Medulla oblongata (tissue), 1 donor: ENCODE measurements at regions not wholly inside any gene's neighbourhood (a gene's known extent, or its start where the extent isn't known, plus 50 kb on each side); places are given as distances from the start of the nearest gene placed in this dataset.
A peak's percentile ranks its signal among the peaks of the same experiment; 100 is the strongest.
"Not testable (repeated sequence)": the region's sequence is repeated elsewhere in the genome, so short reads cannot be mapped to it uniquely, and the experiment has no call there.

Experiments used
- DNase-seq: peaks from one replicate; pipeline ENCODE4 v3.0.0-alpha.2; 2015; ENCODE audit errors: extremely low spot score

DNA sequence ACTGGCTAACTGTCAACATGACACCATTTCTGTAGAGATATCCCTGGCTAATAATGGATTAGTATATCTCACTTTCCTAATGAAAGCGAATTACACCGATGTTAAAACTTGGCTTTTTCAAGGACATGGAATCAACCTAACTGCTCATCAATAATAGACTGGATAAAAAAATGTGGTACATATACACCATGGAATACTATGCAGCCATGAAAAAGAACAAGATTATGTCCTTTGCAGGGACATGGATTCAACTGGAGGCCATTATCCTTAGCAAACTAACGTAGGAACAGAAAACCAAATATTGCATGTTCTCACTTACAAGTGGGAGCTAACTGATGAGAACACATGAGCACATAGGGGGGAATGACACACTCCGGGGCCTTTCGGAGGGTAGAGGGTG, 62.6 kb downstream of the ZIC1 start:
- DNase-seq, result no peak

DNA sequence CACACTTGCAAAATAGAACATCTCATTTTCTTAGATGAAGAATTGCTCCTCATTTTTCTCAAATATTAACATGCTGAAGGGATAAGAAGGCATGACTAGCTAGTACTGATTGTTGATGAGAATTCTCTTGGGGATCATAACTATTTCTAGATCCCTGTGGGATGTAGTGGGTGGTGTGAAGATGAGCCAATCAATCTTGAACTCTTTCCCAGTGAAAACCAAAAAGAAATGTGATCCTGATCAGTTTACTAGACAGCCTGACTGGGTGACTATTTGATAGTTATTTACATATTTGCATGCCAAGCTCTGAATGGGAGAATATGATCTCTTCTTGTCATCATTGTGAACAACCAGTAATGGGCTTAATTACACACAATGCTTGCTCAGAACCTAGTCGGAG, 63.7 kb downstream of the ZIC1 start:
- DNase-seq, result no peak

DNA sequence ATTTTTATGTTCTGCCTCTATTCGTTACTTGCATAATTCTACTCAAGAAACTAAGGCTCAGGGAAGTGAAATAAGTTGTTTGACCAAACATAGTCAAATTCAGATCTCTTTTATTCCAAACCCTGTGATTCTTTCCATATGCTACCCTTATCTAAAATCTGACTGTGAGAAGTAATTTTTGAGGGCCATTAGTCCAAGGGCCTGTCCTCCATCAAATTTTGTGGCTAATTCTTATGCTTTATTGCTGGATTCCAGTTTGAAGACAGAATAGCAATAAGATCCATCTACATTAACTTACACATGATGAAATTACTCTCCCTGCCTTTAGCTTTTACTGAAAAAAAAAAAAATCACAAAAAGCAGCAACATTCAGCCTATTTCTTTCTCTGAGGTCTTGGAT, 74.0 kb downstream of the ZIC1 start:
- DNase-seq, result no peak

DNA sequence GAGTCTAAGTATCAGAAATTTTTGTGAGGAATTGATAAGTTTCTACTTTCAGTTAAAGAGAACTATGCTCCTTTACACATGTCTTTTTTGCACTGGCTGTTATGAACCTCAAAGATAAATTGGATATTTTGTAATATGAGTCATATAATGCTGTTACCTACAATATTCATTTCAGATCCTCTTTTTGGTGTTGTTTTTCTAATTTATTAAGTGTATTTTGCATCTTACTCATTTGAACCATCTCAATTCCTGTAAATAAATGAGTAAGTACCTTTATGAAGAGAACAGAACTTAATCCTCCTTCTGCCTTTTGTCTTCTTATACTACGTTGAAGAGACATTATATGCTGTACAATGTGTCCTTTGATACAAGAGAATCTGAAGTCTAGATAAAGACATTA, 74.4 kb downstream of the ZIC1 start:
- no peak for DNase-seq

DNA sequence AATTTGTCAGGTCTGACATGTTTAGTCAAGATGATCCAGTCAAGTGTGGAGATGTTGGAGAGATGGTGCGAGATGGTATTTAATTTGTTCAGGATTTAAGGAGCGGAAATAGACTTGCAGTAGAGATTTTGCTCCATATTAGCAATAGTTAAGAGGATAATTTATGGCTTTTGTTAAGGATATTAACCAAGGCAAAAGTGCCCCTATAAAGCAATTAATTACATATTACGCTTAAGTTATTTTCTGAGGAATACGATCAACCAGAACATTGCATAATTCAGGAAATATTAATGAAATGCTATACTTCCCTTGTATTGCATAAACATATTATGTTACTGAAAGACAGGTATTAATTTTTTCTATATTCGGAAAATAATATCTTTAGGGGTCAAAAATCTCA, 83.9 kb downstream of the ZIC1 start:
- DNase-seq, result no peak

DNA sequence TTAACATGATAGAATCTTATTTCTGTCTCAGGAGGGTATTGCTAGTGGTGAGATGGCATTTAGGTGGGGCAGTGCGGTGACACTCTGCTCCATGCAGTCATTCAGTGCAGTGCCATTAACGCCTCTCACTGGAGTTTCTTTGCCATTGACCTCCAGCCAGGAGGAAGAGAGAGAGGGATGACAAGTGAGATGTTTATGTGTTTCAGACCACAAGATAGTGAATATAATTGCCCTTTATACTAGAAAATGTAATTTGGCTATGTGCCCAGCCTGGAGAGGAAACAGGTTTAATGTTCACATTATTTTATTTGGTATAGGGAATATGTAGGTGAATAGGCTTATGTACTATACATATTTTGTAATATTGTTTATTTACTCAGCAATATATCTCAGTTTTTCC, 84.5 kb downstream of the ZIC1 start:
- no peak for DNase-seq

DNA sequence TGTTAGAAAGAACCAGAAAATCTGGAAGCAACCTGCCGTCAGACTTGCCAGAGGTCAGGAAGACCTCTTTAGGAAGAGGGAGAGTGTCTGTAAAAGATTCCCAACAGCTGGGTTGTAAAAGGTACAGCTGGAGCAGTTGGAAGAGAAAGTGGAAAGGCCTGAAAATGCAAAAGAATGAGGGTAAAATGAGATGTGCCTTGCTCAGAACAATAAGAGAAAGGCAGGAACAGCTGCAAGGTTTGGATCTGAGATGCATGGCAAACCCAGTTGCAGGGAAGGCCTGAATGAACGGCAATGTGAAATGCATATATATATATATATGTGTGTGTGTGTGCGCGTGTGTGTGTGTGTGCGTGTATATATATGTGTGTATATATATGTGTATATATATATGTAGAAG, 88.1 kb downstream of the ZIC1 start:
- no peak for DNase-seq

DNA sequence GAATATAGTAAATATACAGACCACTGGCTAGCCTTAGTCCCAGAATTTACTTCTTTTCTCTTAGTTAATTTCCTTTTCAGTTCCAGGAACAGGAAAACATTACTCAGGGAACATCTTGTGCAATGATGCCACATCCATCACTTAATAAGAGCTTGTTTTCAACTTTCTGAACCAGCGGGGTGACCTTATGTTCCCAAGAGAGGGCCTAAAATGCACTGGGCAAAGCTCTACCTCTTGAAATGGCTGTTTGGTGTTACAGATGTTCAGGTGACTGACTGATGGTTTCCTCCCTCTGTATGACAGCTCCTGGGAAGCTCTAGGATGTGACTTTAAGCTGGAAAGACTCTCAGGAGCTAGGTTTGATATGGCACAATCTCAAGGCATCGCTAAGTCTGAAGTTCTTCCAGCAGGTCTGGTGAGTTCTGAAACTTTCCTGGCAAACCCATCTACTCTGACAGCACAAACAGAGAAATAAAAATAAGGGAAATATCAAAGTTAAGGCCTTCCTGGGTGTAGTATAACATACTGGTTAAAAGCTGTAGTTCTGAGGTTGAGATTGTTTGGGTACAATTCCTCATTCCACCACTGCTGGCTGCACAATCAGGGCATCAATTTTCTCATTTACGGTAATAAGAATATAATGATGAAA, 98.6 kb downstream of the ZIC1 start:
- peak; percentile 10 for DNase-seq

DNA sequence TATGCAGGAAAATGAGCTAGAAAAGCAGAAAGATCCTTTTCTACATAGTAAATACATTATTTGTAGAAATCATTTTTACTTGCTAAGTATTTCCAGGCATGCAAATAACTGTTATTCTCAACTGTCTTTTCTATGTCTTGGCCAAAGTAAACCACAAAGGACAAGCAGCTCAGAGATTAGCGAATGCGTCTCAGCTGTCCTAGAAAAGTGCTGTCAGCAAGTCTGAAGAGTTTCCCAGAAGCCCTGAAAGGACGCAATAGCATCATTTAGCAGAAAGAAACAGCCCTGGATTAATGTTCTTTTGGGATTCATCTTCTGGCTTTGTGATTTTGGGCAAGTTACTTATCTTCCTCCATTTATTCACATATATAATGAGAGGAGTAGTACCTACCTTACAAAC, 100.3 kb downstream of the ZIC1 start:
- DNase-seq, result peak; percentile 8

DNA sequence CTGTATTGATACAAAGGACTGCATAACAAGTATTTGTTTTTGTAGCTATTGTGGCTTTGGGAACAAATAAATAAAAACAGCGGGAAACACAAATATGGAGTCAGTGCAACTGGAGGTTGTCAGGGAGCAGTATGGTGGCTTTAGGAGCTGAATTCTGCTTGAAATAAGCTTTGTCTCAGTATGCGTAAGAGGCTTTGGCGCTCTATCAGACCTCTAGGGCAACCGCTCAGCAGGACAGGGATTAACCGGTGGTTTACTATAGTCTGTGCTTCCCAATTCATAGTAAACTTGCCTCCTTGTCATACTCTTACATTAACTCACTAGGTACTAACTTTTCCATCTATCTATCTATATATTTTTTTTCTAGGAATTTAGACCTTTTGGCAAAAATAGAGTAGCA, 104.6 kb downstream of the ZIC1 start:
- no peak for DNase-seq

DNA sequence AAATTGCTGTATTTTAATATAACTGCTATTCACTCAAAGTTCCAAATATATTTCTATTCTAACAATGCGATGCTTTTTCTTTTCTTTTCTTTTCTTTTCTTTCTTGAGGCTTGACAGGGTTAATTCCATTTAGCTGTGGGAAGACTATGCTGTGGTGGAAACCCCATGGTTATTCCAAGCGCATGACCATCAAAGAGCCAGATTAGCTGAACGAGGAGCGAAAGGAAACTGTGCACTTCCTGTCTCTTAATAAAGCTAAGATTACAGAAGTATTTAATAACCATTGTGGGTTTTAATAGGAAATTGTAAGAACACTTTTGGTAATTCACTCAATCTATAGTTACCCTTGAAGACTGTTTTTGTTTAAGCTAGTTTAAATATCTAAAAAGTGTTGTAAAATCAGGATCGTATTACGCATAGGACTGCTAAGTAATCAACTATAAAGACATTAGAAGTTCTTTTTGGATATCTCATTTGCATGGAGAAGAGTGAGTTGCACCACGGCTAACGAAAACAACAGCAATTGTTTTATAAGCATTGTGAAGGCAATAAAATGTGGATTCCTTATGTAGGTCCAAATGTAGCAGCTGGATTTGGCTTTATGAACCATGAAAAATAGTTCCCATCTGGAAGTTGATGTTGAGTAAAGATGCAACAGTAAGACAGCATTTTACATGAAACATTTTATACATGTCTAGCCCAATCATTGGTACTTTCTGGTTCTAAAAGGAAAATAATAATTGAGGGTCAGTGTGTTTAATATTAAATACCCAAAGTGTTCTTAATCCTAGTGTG, 105.4 kb downstream of the ZIC1 start:
- no peak for DNase-seq

DNA sequence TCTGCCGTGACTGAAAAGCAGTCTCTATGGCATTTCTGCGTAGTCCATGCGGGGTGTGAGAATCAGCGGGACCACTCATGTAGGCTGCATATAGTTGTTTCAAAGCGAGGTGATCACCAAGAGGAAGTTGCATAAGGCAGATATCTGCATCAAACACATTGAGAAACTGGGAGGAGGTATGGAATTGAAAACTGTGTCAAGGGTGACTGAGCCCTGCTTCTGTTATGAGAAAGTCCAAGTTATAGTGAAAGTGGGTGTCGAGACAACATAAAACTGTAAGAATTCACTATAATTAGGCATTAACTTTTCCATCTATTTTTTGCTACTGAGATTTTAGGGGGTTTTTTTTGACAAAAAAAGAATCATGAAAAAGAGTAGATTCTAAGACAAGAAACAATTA, 109.3 kb downstream of the ZIC1 start:
- no peak for DNase-seq

DNA sequence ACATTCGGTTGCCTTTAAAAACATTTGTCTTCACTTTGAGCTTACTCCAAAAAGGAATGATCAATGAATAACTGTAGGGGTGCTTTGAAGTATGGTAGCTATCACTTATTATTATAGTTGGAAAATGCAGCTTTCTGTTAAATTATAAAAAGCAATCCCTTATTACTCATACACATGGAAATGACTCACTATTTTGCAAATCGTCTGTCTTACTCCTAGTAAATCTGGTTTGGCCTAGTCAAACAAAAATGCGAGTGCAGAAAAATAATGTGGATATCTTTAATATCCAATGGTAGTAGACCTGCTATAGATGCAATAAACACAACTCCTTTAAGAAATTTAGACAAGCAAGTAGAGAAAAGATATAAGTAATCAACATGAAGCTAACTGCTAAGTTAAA, 112.5 kb downstream of the ZIC1 start:
- DNase-seq, result no peak

DNA sequence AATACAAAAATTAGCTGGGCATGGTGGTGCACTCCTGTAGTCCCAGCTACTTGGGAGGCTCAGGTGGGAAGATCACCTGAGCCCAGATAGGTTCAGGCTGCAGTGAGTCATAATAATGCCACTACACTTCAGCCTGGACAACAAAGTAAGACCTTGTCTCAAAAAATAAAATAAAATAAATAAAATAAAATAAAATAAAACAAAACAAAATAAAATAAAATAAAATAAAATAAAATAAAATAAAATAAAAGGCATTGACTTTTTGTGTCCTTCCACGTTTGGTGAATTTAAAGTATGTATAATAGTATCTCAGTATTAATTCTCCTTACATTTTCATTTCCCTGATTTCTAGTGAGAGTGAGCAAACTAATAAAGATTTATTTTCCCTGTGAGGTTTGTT, 113.6 kb downstream of the ZIC1 start:
- DNase-seq, result not testable (repeated sequence)

DNA sequence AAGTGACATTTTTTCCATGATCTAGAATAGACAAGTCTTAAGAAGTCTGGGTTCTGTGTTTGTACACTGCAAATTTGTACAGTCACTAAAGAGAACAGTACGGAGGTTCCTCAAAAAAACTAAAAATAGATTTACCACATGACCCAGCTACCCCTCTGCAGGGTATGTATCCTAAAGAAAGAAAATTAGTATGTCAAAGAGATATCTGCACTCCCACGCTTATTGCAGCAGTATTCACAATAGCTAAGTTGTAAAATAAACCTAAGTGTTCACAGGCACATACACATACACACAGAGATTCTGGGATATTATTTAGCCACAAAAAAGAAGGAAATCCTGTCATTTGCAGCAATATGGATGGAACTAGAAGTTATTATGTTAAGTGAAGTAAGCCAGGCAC, 120.4 kb downstream of the ZIC1 start:
- DNase-seq, result no peak

DNA sequence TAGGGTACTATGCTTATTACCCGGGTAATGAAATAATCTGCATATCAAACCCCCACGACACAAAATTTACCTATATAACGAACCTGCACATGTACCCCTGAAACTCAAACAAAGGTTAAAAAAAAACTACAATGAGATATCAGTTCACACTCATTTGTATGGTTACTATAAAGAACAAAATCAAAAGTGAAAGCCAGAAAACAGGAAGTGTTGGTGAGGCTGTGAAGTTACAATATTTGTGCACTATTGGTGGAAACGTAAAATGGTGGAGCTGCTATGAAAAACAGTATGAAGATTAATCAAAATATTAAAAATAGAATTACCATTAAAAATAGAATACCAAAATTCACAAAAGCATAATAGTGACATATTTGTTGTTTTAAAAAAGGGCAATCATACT, 128.9 kb downstream of the ZIC1 start:
- no peak for DNase-seq

DNA sequence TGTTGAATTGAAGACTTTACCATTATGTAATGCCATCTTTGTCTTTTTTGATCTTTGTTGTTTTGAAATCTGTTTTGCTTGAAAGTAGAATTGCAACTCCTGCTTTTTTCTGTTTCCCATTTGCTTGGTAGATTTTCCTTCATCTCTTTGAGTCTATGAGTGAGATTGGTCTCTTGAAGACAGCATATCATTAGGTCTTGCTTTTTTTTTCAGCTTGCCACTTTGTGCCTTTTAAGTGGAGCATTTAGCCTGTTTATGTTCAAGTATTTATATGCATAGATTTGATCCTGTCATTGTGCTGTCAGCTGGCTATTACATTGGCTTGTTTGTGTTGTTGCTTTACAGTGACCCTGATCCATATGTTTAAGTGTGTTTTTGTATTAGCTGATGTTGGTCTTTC, 131.8 kb downstream of the ZIC1 start:
- DNase-seq, result no peak

DNA sequence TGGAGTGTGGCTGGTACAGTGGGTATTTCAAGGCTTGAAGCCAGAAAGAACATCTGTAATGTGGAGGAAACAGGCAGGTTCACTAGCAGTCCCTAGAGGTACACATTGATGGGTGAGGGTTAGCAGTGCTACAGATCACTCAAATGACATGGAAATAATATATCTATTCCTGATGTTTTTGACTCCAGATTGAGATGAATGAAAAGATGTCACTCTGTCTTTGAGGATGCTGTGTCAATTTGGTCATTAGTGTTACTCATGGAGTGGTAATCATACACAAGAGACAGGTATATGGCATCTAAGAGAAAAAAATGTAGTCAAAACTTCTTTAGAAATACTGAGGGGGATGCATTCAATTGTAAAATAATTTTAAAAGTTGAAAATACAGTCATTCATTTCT, 135.1 kb downstream of the ZIC1 start:
- DNase-seq, result no peak

DNA sequence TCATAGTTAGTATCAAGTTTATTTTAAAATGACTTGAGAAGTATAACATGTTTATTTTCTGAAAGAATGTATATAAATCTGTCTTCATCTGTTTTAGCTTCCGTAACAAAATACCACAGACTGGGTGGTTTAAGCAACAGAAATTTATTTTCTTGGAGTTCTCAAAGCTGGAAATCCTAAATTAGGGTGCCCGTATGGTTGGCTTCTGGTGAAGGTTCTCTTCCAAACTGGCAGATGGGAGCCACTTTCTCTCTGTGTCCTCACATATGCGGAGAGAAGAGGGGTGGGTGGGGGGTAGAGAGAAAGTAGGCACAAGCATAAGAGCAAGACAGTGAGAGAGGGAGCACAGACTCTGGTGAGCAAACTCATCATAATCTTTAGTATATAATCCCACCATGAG, 142.3 kb downstream of the ZIC1 start:
- DNase-seq, result no peak

DNA sequence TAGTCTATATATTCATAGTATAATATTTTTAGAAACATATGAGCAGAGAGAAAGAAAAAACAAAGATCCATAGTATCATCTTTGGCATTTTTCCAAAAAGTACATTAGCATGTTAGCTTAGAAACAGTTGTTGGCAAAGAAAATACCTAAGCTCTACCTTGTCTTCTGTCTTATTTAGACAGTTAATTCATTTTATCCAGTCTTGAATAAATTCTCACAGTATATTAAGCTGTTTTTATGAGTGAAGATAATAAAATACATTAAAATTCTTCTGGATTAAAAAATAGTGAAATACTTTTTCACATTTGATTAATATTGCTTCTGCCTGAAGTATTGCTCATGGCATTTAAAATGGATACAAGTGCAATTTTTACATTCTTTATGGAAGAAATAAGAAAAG, 145.2 kb downstream of the ZIC1 start:
- DNase-seq, result no peak

DNA sequence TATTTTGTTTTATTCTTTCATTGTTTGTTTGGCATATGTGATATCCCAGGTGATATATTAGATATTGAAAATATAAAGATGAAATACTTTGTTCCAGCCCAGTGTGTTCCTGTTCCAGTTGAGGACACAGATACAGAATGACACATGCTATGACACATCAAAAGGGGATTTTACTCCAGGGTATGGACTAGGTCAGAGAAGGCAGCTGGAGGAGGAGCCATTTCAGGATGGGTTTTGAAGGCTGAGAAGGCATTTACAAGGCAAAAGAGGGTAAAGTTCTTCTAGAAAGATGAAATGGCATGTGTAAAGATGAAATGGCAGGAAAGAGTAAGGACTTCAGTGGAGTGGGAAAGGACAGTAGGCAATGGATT, 163.8 kb downstream of the ZIC1 start:
- DNase-seq, result no peak

DNA sequence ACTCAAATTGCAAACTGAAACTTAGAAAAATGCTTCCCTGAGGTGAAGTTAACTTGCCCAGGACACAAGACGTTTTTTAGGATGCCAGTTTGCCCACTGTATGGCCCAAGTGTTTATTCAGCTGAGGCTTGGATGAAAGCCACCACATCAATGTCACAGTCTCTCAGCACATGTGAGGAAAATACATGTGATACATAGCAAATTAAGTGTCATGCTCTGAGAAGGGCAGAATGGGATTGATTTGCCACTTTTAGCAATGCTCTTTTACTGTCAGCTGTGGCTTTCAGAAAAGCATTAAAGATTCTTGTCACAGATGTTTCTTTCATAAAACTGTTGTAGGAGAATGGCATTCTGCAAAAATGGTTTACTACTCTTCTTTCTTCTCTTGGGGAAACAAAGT, 165.5 kb downstream of the ZIC1 start:
- no peak for DNase-seq

DNA sequence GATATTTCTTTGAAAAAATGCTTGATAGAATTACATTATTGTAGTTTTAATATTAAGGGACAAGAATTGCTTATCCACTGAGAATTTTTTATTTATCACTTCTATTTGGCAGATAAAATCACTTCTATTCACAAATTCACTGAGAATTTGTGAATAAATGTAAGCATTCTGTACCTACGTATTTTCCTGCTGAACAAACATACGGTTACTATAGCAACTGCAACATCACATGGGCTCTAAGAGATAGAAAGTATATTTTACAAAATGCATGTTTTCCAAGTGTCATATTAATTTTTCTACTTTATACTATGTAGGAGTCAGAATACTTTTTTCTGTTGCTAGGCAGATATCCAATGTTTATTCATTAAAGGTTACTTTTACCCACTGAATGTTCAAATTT, 166.2 kb downstream of the ZIC1 start:
- DNase-seq, result no peak

DNA sequence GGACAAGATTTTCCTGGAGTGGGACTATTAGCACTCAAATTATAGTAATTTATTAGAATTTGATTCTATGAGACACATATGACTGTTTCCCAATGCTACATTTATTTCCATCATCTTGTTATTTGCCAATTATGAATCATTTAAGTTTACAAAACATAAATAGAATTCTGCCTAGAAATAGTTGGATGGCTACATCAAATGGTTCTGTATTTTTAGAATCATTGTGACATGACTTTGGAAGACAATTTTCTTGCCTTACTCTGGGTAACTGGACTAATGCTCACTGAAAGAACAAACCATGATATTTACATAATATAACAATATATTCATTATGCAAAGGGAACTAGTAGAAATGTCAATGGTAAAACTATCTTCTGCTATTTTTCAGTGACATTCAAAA, 173.5 kb downstream of the ZIC1 start:
- DNase-seq, result no peak
